Activated naive CD4-positive, alpha-beta T cell (primary cell): ENCODE measurements at regions not wholly inside any gene's neighbourhood (a gene's known extent, or its start where the extent isn't known, plus 50 kb on each side); places are given as distances from the start of the nearest gene placed in this dataset.

ENCODE experiments used
- DNase-seq, 4 experiments: peaks; one replicate each; lab custom pipeline; 2025; lab: John Stamatoyannopoulos, UW

GRCh38 chr3:66747696-66748095, 246.9 kb upstream of the LRIG1 start:
- no peak for DNase-seq

GRCh38 chr3:66748175-66748876, 247.5 kb upstream of the LRIG1 start:
- no peak for DNase-seq

GRCh38 chr3:66751842-66752241, 246.3 kb upstream of the KBTBD8 start:
- no peak for DNase-seq

GRCh38 chr3:66753670-66754069, 244.4 kb upstream of the KBTBD8 start:
- DNase-seq = no peak

GRCh38 chr3:66754613-66755012, 243.5 kb upstream of the KBTBD8 start:
- DNase-seq = no peak

- no peak for DNase-seq
Measured at GRCh38 chr3:66755924-66756323, 242.2 kb upstream of the KBTBD8 start.

GRCh38 chr3:66756468-66757036, 241.6 kb upstream of the KBTBD8 start:
- no peak for DNase-seq

GRCh38 chr3:66761093-66761780, 236.9 kb upstream of the KBTBD8 start:
- no peak for DNase-seq

- no peak for DNase-seq
Measured at GRCh38 chr3:66762916-66763693, 235.0 kb upstream of the KBTBD8 start.

- no peak for DNase-seq
Measured at GRCh38 chr3:66778107-66778506, 220.0 kb upstream of the KBTBD8 start.

GRCh38 chr3:66778777-66779176, 219.3 kb upstream of the KBTBD8 start:
- no peak for DNase-seq

GRCh38 chr3:66785191-66785909, 212.8 kb upstream of the KBTBD8 start:
- DNase-seq = no peak

GRCh38 chr3:66789580-66790237, 208.4 kb upstream of the KBTBD8 start:
- no peak for DNase-seq

GRCh38 chr3:66792086-66792485, 206.0 kb upstream of the KBTBD8 start:
- DNase-seq = no peak

GRCh38 chr3:66795365-66795764, 202.7 kb upstream of the KBTBD8 start:
- DNase-seq = no peak

- no peak for DNase-seq
Measured at GRCh38 chr3:66796343-66796742, 201.8 kb upstream of the KBTBD8 start.

- DNase-seq = no peak
Measured at GRCh38 chr3:66797889-66798560, 200.1 kb upstream of the KBTBD8 start.

GRCh38 chr3:66800941-66801545, 197.1 kb upstream of the KBTBD8 start:
- no peak for DNase-seq

- DNase-seq = no peak
Measured at GRCh38 chr3:66803206-66803605, 194.9 kb upstream of the KBTBD8 start.
